Neural crest cell (in vitro differentiated cells): ENCODE measurements at regions not wholly inside any gene's neighbourhood (a gene's known extent, or its start where the extent isn't known, plus 50 kb on each side); places are given as distances from the start of the nearest gene placed in this dataset.

ENCODE experiments used
- DNase-seq: peaks from one replicate; pipeline ENCODE4 v3.0.0; 2021; ENCODE audit warnings: low read depth, mixed read lengths, low spot score
- H3K27ac Mint-ChIP-seq: one replicate; pipeline ENCODE4 v1.8.0; 2021; ENCODE audit warnings: mild to moderate bottlenecking, mixed read lengths; ENCODE audit not compliant: unreplicated experiment
- H3K27me3 Mint-ChIP-seq: 2 replicates; pipeline ENCODE4 v1.8.0; 2021; ENCODE audit warnings: low read depth, mild to moderate bottlenecking, mixed read lengths
- H3K36me3 Mint-ChIP-seq: 2 replicates; pipeline ENCODE4 v1.8.0; 2021; ENCODE audit warnings: low read depth, mild to moderate bottlenecking, mixed read lengths
- H3K4me1 Mint-ChIP-seq: 2 replicates; pipeline ENCODE4 v1.8.0; 2021; ENCODE audit warnings: mixed read lengths
- H3K4me3 Mint-ChIP-seq: one replicate; pipeline ENCODE4 v1.8.0; 2021; ENCODE audit warnings: mild to moderate bottlenecking, mixed read lengths
- H3K9me3 Mint-ChIP-seq: 2 replicates; pipeline ENCODE4 v1.8.0; 2021; ENCODE audit warnings: mixed read lengths
- TF ChIP-seq, protein P1 (sequence below): fragments of 200-600 bp; sonication (generic); conservative IDR thresholded peaks from 2 replicates; pipeline ENCODE4 v1.5.0; 2021; ENCODE audit warnings: antibody characterized with exemption, mild to moderate bottlenecking

DNA sequence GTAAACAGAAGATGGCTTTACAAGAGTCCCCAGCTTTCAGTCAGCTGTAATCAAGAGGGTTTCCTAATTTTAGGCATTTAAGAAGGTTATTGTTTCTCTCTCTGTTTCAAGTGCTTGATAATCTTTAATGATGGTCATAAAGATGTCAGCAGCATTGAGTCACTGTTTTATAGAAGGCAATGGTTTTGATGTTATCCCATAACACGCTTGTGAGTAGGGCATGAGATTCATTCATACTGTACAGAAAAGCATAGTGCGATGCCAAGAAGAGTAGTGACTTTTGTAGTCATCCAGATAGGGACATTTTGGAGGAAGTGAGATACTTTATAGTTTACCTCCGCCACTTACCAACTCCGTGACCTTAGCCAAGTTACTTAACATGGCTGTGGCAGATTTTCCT is 364.2 kb upstream of the SLC10A2 start:
- no peak overlapping the region for H3K27ac Mint-ChIP-seq
- DNase-seq: no peak
- no peak overlapping the region for H3K4me3 Mint-ChIP-seq
- no peaks in the 10 kb centered on the region for H3K27me3 Mint-ChIP-seq
- H3K9me3 Mint-ChIP-seq: peaks cover 3% of the 10 kb centered on the region
- H3K4me1 Mint-ChIP-seq: peaks cover 14% of the 10 kb centered on the region
- H3K36me3 Mint-ChIP-seq: no peaks in the 10 kb centered on the region
- TF ChIP-seq, protein P1, sequence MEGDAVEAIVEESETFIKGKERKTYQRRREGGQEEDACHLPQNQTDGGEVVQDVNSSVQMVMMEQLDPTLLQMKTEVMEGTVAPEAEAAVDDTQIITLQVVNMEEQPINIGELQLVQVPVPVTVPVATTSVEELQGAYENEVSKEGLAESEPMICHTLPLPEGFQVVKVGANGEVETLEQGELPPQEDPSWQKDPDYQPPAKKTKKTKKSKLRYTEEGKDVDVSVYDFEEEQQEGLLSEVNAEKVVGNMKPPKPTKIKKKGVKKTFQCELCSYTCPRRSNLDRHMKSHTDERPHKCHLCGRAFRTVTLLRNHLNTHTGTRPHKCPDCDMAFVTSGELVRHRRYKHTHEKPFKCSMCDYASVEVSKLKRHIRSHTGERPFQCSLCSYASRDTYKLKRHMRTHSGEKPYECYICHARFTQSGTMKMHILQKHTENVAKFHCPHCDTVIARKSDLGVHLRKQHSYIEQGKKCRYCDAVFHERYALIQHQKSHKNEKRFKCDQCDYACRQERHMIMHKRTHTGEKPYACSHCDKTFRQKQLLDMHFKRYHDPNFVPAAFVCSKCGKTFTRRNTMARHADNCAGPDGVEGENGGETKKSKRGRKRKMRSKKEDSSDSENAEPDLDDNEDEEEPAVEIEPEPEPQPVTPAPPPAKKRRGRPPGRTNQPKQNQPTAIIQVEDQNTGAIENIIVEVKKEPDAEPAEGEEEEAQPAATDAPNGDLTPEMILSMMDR: no peak

GRCh38 chr13:103410002-103410401 is 343.8 kb upstream of the SLC10A2 start:
- Mint-ChIP-seq H3K9me3 (no peaks in the 10 kb centered on the region), H3K4me3 (no peak overlapping the region), H3K27ac (no peak overlapping the region), H3K27me3 (no peaks in the 10 kb centered on the region), H3K36me3 (no peaks in the 10 kb centered on the region), H3K4me1 (no peaks in the 10 kb centered on the region)
- DNase-seq: no peak
- TF ChIP-seq, protein P1: no peak

GRCh38 chr13:103406967-103407366 is 340.8 kb upstream of the SLC10A2 start:
- Mint-ChIP-seq H3K27ac (no peak overlapping the region), H3K36me3 (no peaks in the 10 kb centered on the region), H3K4me1 (no peaks in the 10 kb centered on the region), H3K4me3 (no peak overlapping the region), H3K9me3 (no peaks in the 10 kb centered on the region), H3K27me3 (no peaks in the 10 kb centered on the region)
- no peak for DNase-seq
- TF ChIP-seq, protein P1: no peak

- Mint-ChIP-seq H3K4me3 (no peak overlapping the region), H3K27me3 (no peaks in the 10 kb centered on the region), H3K4me1 (no peaks in the 10 kb centered on the region), H3K27ac (no peak overlapping the region), H3K9me3 (peaks cover 2% of the 10 kb centered on the region), H3K36me3 (peaks cover 4% of the 10 kb centered on the region)
- no peak for DNase-seq
- TF ChIP-seq, protein P1: no peak
Measured at GRCh38 chr13:103405297-103405696, 339.1 kb upstream of the SLC10A2 start.

DNA sequence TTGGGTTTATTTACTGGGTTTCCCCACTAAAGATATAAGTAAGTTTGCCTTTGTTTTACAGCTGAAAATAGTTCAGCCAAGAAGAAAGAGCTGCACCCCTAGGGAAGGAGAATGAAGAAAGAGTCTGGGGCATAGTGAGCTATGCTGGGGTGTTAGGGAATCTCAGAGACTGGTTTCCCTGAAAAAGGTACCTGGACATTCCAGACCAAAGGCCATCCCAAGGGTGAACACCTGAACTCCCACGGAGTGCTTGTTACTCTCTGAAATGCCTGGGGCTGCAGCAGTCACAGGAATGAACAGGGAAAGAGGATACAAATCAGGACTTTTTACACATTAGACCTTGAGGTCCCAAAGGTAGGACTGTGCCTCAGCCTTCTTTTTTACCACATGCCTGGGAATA is 337.6 kb upstream of the SLC10A2 start:
- H3K27ac Mint-ChIP-seq: no peak overlapping the region
- DNase-seq: no peak
- H3K4me1 Mint-ChIP-seq: peaks cover 4% of the 10 kb centered on the region
- no peaks in the 10 kb centered on the region for H3K27me3 Mint-ChIP-seq
- H3K36me3 Mint-ChIP-seq: peaks cover 8% of the 10 kb centered on the region
- H3K9me3 Mint-ChIP-seq: peaks cover 8% of the 10 kb centered on the region
- TF ChIP-seq, protein P1: no peak
- H3K4me3 Mint-ChIP-seq: no peak overlapping the region
